GM21723 (cell line): ENCODE measurements at regions not wholly inside any gene's neighbourhood (a gene's known extent, or its start where the extent isn't known, plus 50 kb on each side); places are given as distances from the start of the nearest gene placed in this dataset.

Source experiments
- ATAC-seq: cut with Tn5 transposase; IDR thresholded peaks from one replicate; pipeline ENCODE4 v1.9.1; 2021; ENCODE audit warnings: mild to moderate bottlenecking, moderate library complexity; ENCODE audit not compliant: unreplicated experiment

- no peak for ATAC-seq
Measured at GRCh38 chr1:65486613-65487012, 66.1 kb downstream of the LEPR start.

- no peak for ATAC-seq
Measured at GRCh38 chr1:65489481-65489880, 69.0 kb downstream of the LEPR start.

GRCh38 chr1:65490231-65491009 is 70.0 kb downstream of the LEPR start:
- ATAC-seq: no peak

GRCh38 chr1:65491472-65491871 is 71.0 kb downstream of the LEPR start:
- ATAC-seq: no peak

GRCh38 chr1:65493802-65494201 is 73.3 kb downstream of the LEPR start:
- ATAC-seq: no peak

GRCh38 chr1:65494671-65495070 is 74.2 kb downstream of the LEPR start:
- ATAC-seq: no peak

GRCh38 chr1:65495137-65495536 is 74.7 kb downstream of the LEPR start:
- ATAC-seq: no peak

- ATAC-seq: no peak
Measured at GRCh38 chr1:65497256-65497830, 76.9 kb downstream of the LEPR start.

GRCh38 chr1:65503427-65503826 is 83.0 kb downstream of the LEPR start:
- ATAC-seq: no peak

- no peak for ATAC-seq
Measured at GRCh38 chr1:65504263-65504662, 83.8 kb downstream of the LEPR start.

- no peak for ATAC-seq
Measured at GRCh38 chr1:65505547-65506300, 85.3 kb downstream of the LEPR start.

GRCh38 chr1:65508051-65508450 is 87.6 kb downstream of the LEPR start:
- ATAC-seq: no peak

GRCh38 chr1:65509912-65510680 is 89.6 kb downstream of the LEPR start:
- ATAC-seq: no peak

- no peak for ATAC-seq
Measured at GRCh38 chr1:65510961-65511360, 90.5 kb downstream of the LEPR start.

GRCh38 chr1:65512383-65512782 is 91.9 kb downstream of the LEPR start:
- no peak for ATAC-seq

- ATAC-seq: no peak
Measured at GRCh38 chr1:65512967-65513780, 92.7 kb downstream of the LEPR start.

- no peak for ATAC-seq
Measured at GRCh38 chr1:65514041-65514440, 93.6 kb downstream of the LEPR start.

GRCh38 chr1:65524931-65525265 is 104.4 kb downstream of the LEPR start:
- ATAC-seq: no peak

- no peak for ATAC-seq
Measured at GRCh38 chr1:65525266-65526048, 105.0 kb downstream of the LEPR start.

- no peak for ATAC-seq
Measured at GRCh38 chr1:65526049-65526556, 105.6 kb downstream of the LEPR start.
